Mesothelial cell of epicardium (in vitro differentiated cells): ENCODE measurements at regions not wholly inside any gene's neighbourhood (a gene's known extent, or its start where the extent isn't known, plus 50 kb on each side); places are given as distances from the start of the nearest gene placed in this dataset.

Experiments used
- DNase-seq, 2 experiments: peaks; one replicate each; pipeline ENCODE4 v3.0.0; 2021; ENCODE audit warnings: low spot score in 2 of 2; ENCODE audit not compliant: unreplicated experiment in 2 of 2
- H3K27ac Mint-ChIP-seq: 2 replicates; pipeline ENCODE4 v1.8.0; 2021; ENCODE audit warnings: mixed read lengths
- H3K27me3 Mint-ChIP-seq: 2 replicates; pipeline ENCODE4 v1.8.0; 2021; ENCODE audit warnings: low read depth, mixed read lengths
- H3K36me3 Mint-ChIP-seq: 2 replicates; pipeline ENCODE4 v1.8.0; 2021; ENCODE audit warnings: mixed read lengths
- H3K4me1 Mint-ChIP-seq: 2 replicates; pipeline ENCODE4 v1.8.0; 2021; ENCODE audit warnings: mixed read lengths
- H3K4me3 Mint-ChIP-seq: 2 replicates; pipeline ENCODE4 v1.8.0; 2021; ENCODE audit warnings: mild to moderate bottlenecking, moderate library complexity, mixed read lengths
- H3K9me3 Mint-ChIP-seq: 2 replicates; pipeline ENCODE4 v1.8.0; 2021; ENCODE audit warnings: mixed read lengths
- TF ChIP-seq, protein P1 (sequence below): fragments of 200-600 bp; sonication (generic); IDR thresholded peaks from one replicate; pipeline ENCODE4 v1.5.0; 2021; ENCODE audit warnings: antibody characterized with exemption; ENCODE audit not compliant: unreplicated experiment

DNA sequence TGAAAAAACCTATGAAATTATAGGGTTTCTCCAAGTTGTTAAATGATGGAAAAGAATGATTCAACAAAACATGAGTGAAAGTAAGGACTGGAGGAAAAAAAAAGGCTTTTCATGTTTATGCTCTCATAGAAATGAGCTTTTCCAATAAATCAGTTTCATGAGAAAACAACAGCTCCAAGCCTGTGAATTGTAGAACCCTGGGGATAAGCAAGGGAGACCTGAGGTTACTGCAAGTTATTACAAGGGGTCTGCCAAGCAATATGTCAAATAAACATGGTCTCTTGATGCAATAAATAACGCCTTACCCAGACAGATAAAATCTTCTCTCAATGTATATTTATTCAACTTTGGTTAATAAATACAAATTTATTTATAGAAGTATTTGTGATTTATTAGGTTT, 577.9 kb upstream of the GCFC2 start:
- DNase-seq, result no peak
- peaks cover 12% of the 10 kb centered on the region for H3K27me3 Mint-ChIP-seq
- H3K9me3 Mint-ChIP-seq, result no peaks in the 10 kb centered on the region

DNA sequence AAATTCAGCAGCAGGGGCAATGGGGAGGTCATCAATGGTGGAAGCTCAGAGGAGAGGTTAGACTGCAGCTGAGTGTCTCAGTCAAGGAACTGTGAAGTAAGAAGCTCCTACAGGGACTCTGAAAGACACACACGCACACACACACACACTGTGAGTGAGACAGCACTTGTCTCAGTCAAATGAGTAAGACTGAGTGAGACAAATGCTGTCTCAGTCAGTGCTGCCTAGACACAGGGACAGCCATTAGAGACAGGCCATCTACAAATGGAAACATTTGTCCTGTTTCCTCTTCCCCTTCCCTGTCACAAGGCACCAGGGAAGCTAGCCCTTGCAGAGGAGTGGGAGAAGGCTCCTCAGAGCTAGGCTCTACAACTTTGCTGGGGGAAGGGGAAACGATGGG, 577.4 kb upstream of the GCFC2 start:
- H3K27me3 Mint-ChIP-seq, result peaks cover 12% of the 10 kb centered on the region
- H3K27ac Mint-ChIP-seq, result no peak overlapping the region
- no peaks in the 10 kb centered on the region for H3K4me1 Mint-ChIP-seq
- H3K36me3 Mint-ChIP-seq, result no peaks in the 10 kb centered on the region
- no peak overlapping the region for H3K4me3 Mint-ChIP-seq
- TF ChIP-seq, protein P1, sequence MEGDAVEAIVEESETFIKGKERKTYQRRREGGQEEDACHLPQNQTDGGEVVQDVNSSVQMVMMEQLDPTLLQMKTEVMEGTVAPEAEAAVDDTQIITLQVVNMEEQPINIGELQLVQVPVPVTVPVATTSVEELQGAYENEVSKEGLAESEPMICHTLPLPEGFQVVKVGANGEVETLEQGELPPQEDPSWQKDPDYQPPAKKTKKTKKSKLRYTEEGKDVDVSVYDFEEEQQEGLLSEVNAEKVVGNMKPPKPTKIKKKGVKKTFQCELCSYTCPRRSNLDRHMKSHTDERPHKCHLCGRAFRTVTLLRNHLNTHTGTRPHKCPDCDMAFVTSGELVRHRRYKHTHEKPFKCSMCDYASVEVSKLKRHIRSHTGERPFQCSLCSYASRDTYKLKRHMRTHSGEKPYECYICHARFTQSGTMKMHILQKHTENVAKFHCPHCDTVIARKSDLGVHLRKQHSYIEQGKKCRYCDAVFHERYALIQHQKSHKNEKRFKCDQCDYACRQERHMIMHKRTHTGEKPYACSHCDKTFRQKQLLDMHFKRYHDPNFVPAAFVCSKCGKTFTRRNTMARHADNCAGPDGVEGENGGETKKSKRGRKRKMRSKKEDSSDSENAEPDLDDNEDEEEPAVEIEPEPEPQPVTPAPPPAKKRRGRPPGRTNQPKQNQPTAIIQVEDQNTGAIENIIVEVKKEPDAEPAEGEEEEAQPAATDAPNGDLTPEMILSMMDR, result no peak
- H3K9me3 Mint-ChIP-seq, result no peaks in the 10 kb centered on the region
- no peak for DNase-seq

More for the DNA sequence above, 577.9 kb upstream of the GCFC2 start:
- Mint-ChIP-seq H3K4me3 (no peak overlapping the region), H3K36me3 (no peaks in the 10 kb centered on the region), H3K4me1 (no peaks in the 10 kb centered on the region), H3K27ac (no peak overlapping the region)
- TF ChIP-seq, protein P1, result no peak

DNA sequence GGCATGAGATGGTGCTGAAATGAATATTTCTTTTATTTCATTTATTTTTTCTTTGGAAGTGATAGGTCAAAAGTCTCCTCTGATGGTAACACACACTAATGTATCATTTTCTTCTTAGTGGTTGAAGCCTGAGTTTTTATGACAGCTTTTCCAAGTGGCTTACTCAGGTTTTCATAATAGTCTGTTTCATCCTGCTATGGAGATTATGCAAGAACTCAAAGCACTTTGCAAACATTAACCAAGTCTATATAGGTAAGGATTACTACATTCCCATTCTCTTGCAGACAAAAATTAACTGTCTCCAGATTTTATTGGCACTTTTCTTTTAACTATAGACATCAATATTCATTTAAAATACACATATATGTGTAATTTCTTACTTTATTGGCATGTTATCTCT, 572.6 kb upstream of the GCFC2 start:
- TF ChIP-seq, protein P1, result no peak
- Mint-ChIP-seq H3K36me3 (no peaks in the 10 kb centered on the region), H3K27ac (no peak overlapping the region), H3K27me3 (peaks cover 9% of the 10 kb centered on the region), H3K4me1 (no peaks in the 10 kb centered on the region), H3K4me3 (no peak overlapping the region), H3K9me3 (no peaks in the 10 kb centered on the region)
- no peak for DNase-seq

DNA sequence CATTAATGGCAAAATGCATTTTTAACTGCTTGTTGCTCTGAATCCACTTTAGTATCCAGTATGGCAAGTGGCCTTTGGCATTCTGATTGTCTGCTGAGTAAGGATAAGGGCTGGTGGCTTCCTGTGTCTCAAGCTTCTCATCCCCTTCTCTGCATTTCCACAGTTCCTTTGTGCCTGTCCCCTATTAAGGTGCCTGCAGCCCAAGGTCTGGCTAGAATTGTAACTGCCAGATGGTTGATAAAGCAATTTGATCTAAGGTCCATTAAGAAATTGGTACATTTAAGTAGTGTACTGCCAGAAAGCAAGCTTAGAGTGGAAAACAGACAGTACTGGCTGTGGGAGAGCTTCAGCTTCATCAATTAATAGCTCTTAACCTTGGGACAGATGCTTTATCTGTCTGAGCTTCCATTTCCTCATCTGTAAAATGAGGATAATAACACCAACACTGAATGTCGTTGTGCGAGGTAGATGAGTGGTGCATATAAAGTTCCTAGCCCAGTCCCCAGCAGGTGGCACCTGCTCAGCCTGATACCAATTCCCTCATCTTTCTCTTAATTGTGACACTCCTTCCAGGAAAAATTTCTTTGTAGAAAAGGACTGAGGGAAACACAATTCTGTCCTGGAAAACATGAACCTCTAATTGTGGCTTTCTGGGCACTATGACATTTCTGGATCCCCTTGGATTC, 570.6 kb upstream of the GCFC2 start:
- Mint-ChIP-seq H3K4me3 (no peak overlapping the region), H3K9me3 (no peaks in the 10 kb centered on the region), H3K36me3 (no peaks in the 10 kb centered on the region), H3K27me3 (peaks cover 5% of the 10 kb centered on the region), H3K4me1 (no peaks in the 10 kb centered on the region), H3K27ac (no peak overlapping the region)
- TF ChIP-seq, protein P1, result no peak
- no peak for DNase-seq

DNA sequence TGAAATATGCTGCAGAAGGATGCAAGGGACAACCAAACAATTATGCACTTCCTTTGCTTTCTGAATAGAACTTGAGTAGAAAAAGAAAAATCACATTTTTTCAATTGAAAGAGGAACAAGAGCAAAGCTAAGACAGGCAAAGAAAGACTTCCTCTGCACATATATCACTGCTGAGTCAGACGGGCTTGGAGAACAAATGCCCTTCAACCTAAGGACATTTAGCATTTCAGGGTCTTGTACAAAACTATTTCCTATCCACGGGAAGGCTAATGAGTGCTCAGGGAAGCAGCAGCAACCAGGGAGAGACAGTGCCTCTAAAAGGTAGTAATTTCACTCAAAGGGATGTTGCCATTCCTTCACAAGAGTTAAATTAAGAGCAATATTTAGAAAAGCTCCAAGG, 570.0 kb upstream of the GCFC2 start:
- peaks cover 5% of the 10 kb centered on the region for H3K27me3 Mint-ChIP-seq

More for the DNA sequence above, 570.0 kb upstream of the GCFC2 start:
- TF ChIP-seq, protein P1, result no peak
- DNase-seq, result no peak
- Mint-ChIP-seq H3K9me3 (no peaks in the 10 kb centered on the region), H3K4me1 (no peaks in the 10 kb centered on the region), H3K4me3 (no peak overlapping the region), H3K27ac (no peak overlapping the region), H3K36me3 (no peaks in the 10 kb centered on the region)
